ENCODE measurements at regions not wholly inside any gene's neighbourhood (a gene's known extent, or its start where the extent isn't known, plus 50 kb on each side); places are given as distances from the start of the nearest gene placed in this dataset.

- no peak for DNase-seq
These were observed 464.0 kb upstream of the FAM241A start for GRCh38 chr4:111681270-111681669.

GRCh38 chr4:111681751-111682150 is 463.5 kb upstream of the FAM241A start:
- no peak for DNase-seq

- DNase-seq, result no peak
These were observed 460.0 kb upstream of the FAM241A start for GRCh38 chr4:111685205-111685604.

- peak in 1 of 3 experiments; percentile 8 for DNase-seq
These were observed 456.0 kb upstream of the FAM241A start for GRCh38 chr4:111689214-111689613.

- DNase-seq, result no peak
These were observed 455.5 kb upstream of the FAM241A start for GRCh38 chr4:111689731-111690130.

- DNase-seq, result no peak
These were observed 451.5 kb upstream of the FAM241A start for GRCh38 chr4:111693758-111694157.

GRCh38 chr4:111695677-111696076 is 449.6 kb upstream of the FAM241A start:
- DNase-seq, result no peak

GRCh38 chr4:111696505-111696904 is 448.7 kb upstream of the FAM241A start:
- no peak for DNase-seq

- DNase-seq, result peak in 1 of 3 experiments; percentile 12
These were observed 447.9 kb upstream of the FAM241A start for GRCh38 chr4:111697176-111697942.

GRCh38 chr4:111698361-111698760 is 446.9 kb upstream of the FAM241A start:
- no peak for DNase-seq

- DNase-seq, result no peak
These were observed 446.1 kb upstream of the FAM241A start for GRCh38 chr4:111699165-111699564.

- DNase-seq, result no peak
These were observed 444.2 kb upstream of the FAM241A start for GRCh38 chr4:111701102-111701501.

GRCh38 chr4:111707491-111707890 is 437.8 kb upstream of the FAM241A start:
- DNase-seq, result no peak

GRCh38 chr4:111712093-111712677 is 433.1 kb upstream of the FAM241A start:
- peak in 1 of 3 experiments; percentile 67 for DNase-seq

GRCh38 chr4:111713276-111713675 is 432.0 kb upstream of the FAM241A start:
- DNase-seq, result no peak

- DNase-seq, result no peak
These were observed 427.3 kb upstream of the FAM241A start for GRCh38 chr4:111717921-111718320.

GRCh38 chr4:111718763-111719559 is 426.3 kb upstream of the FAM241A start:
- no peak for DNase-seq

GRCh38 chr4:111720866-111721265 is 424.4 kb upstream of the FAM241A start:
- no peak for DNase-seq

- DNase-seq, result peak in 1 of 3 experiments; percentile 6
These were observed 423.0 kb upstream of the FAM241A start for GRCh38 chr4:111722213-111722720.

GRCh38 chr4:111736516-111736915 is 408.7 kb upstream of the FAM241A start:
- DNase-seq, result no peak

GRCh38 chr4:111744847-111745246 is 400.4 kb upstream of the FAM241A start:
- no peak for DNase-seq

- peak in 1 of 3 experiments; percentile 23 for DNase-seq
These were observed 397.1 kb upstream of the FAM241A start for GRCh38 chr4:111748157-111748556.

GRCh38 chr4:111754003-111754402 is 391.3 kb upstream of the FAM241A start:
- no peak for DNase-seq

- DNase-seq, result no peak
These were observed 389.7 kb upstream of the FAM241A start for GRCh38 chr4:111755571-111755970.

All from NCI-H1417 (cell line).